Panc1 (cell line): ENCODE measurements at regions not wholly inside any gene's neighbourhood (a gene's known extent, or its start where the extent isn't known, plus 50 kb on each side); places are given as distances from the start of the nearest gene placed in this dataset.

Source experiments
- TCF7L2 ChIP-seq: IDR thresholded peaks from 2 replicates; pipeline ENCODE4 v1.6.1; 2011; ENCODE audit warnings: mild to moderate bottlenecking, low read depth, low read length, inconsistent platforms
- TF ChIP-seq, protein P1 (sequence below): fragments of 450-650 bp; IDR thresholded peaks from 2 replicates; pipeline ENCODE4 v1.5.1; 2017; ENCODE audit warnings: mild to moderate bottlenecking

DNA sequence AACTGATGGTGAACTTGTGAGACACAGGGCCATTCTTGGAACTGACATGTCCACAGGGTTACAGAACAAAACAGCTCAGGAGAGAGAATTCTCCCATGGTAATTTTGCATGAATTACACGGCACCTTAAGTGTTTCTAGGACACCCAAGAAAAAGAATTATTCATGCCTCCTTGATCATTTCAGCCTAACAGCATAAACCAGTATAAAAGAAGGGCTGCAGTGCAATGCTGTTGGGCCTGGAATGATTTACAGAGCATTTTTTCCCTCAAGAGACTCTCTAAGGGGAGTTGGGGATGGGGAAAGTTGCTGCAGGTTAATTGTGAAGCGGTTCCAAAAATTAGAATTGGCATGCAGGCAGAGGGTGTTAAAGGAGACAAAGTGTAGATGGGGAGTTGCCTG is 136.4 kb upstream of the FBXL7 start:
- TF ChIP-seq, protein P1, sequence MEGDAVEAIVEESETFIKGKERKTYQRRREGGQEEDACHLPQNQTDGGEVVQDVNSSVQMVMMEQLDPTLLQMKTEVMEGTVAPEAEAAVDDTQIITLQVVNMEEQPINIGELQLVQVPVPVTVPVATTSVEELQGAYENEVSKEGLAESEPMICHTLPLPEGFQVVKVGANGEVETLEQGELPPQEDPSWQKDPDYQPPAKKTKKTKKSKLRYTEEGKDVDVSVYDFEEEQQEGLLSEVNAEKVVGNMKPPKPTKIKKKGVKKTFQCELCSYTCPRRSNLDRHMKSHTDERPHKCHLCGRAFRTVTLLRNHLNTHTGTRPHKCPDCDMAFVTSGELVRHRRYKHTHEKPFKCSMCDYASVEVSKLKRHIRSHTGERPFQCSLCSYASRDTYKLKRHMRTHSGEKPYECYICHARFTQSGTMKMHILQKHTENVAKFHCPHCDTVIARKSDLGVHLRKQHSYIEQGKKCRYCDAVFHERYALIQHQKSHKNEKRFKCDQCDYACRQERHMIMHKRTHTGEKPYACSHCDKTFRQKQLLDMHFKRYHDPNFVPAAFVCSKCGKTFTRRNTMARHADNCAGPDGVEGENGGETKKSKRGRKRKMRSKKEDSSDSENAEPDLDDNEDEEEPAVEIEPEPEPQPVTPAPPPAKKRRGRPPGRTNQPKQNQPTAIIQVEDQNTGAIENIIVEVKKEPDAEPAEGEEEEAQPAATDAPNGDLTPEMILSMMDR: no peak
- no peak for TF ChIP-seq TCF7L2
